ENCODE measurements at regions not wholly inside any gene's neighbourhood (a gene's known extent, or its start where the extent isn't known, plus 50 kb on each side); places are given as distances from the start of the nearest gene placed in this dataset.
A peak's percentile ranks its signal among the peaks of the same experiment; 100 is the strongest.

- TF ChIP-seq MAFK (IDR thresholded peaks at IDR 0.05; ENCODE audit: low read depth, low read length), result no peak
- no peak for TF ChIP-seq CTCF (conservative IDR thresholded peaks at IDR 0.05; ENCODE audit: low read depth, low read length)
- TF ChIP-seq RFX5 (IDR thresholded peaks at IDR 0.05; ENCODE audit: low read depth, low read length), result no peak
- TF ChIP-seq BHLHE40 (IDR thresholded peaks at IDR 0.05; ENCODE audit: low read depth, low read length), result peak; percentile 44; the same call in 1 of the 2 replicates
- no peak for TF ChIP-seq POLR2A (IDR thresholded peaks at IDR 0.05; ENCODE audit: low read depth, low read length)
- TF ChIP-seq RAD21 (IDR thresholded peaks at IDR 0.05; ENCODE audit: low read length), result no peak
- 0 out of 2 replicates have a peak, but pooled peaks have one; percentile 31 for TF ChIP-seq FOS (IDR thresholded peaks at IDR 0.05; ENCODE audit: low read depth, low read length)
- no peak for TF ChIP-seq RCOR1 (IDR thresholded peaks at IDR 0.05; ENCODE audit: insufficient replicate concordance, low read length)
- TF ChIP-seq USF2 (IDR thresholded peaks at IDR 0.05; ENCODE audit: low read depth, low read length), result no peak
- no peak for TF ChIP-seq MXI1 (IDR thresholded peaks at IDR 0.05; ENCODE audit: borderline replicate concordance, low read depth, low read length)
- TF ChIP-seq CEBPB (IDR thresholded peaks at IDR 0.05; ENCODE audit: low read depth, low read length), result no peak
- TF ChIP-seq MAZ (IDR thresholded peaks at IDR 0.05; ENCODE audit: borderline replicate concordance, low read depth, low read length), result no peak
Measured at GRCh38 chr12:58530742-58531062, 389.6 kb downstream of the LRIG3 start.
